GM19467 (cell line): ENCODE measurements at regions not wholly inside any gene's neighbourhood (a gene's known extent, or its start where the extent isn't known, plus 50 kb on each side); places are given as distances from the start of the nearest gene placed in this dataset.

Experiments
- ATAC-seq: cut with Tn5 transposase; IDR thresholded peaks from one replicate; pipeline ENCODE4 v1.9.1; 2021; ENCODE audit warnings: mild to moderate bottlenecking, moderate library complexity; ENCODE audit not compliant: unreplicated experiment

DNA sequence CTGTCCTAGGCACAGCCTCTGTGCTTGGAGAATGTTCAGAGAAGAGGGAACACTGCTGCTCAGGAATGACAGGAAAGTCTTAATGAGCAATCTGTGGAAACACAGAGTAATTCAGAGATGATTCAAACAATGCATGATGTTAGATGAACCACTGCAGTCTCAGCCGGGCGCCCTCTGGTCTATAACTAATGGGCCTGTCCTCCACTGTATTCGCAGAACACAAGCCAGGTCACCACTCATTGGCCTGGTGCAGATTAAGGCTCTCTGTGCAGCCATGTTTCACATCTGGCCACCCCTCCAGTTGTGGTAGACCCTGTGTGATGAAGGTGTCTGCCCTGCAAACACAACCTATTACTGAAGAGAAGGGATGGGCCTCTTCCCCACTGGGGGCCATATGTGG lies 281.7 kb upstream of the ROPN1 start:
- ATAC-seq = no peak

- no peak for ATAC-seq
Observed at GRCh38 chr3:124274051-124274450, 282.1 kb upstream of the ROPN1 start.

- no peak for ATAC-seq
Observed at GRCh38 chr3:124275412-124275811, 283.5 kb upstream of the ROPN1 start.

- no peak for ATAC-seq
Observed at GRCh38 chr3:124276133-124276532, 284.2 kb upstream of the ROPN1 start.

- no peak for ATAC-seq
Observed at GRCh38 chr3:124276539-124277143, 284.7 kb upstream of the ROPN1 start.

DNA sequence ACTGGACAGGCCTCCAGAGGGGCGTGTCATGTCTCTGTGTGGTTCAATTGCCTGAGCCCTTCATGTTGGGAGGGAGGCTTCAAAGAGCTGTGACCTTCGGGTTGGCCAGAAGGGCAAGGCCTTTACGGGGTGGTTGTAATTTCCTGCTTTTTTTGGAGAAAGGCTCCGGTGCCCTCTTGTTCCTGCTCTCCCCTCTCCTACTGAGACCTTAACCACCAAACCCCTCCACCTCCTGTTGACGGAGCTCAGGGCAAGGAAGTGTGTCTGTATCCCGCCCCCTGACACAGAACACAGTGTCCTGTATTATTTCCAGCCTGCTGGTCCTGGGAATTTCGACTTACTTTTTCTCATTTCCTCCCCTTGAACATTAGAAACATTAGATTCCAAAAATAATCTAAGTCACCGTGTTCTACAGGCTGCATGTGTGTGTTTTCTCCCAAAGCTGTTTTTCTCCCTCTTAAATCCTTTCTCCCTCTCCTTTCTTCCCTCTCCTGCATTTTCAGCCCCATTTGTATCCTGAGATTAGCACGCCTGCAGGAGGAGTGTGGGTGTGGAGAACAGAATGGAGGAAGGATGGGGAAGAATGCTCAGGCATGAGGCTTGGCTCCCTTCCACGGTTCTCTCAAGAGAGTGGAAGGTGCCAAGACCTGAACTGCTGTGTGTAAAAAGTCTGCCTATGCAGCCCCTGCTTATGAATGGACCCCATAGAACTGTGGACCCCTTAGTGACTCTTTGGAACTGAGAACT lies 285.4 kb upstream of the ROPN1 start:
- ATAC-seq = no peak

- ATAC-seq = no peak
Observed at GRCh38 chr3:124281453-124282316, 289.8 kb upstream of the ROPN1 start.

DNA sequence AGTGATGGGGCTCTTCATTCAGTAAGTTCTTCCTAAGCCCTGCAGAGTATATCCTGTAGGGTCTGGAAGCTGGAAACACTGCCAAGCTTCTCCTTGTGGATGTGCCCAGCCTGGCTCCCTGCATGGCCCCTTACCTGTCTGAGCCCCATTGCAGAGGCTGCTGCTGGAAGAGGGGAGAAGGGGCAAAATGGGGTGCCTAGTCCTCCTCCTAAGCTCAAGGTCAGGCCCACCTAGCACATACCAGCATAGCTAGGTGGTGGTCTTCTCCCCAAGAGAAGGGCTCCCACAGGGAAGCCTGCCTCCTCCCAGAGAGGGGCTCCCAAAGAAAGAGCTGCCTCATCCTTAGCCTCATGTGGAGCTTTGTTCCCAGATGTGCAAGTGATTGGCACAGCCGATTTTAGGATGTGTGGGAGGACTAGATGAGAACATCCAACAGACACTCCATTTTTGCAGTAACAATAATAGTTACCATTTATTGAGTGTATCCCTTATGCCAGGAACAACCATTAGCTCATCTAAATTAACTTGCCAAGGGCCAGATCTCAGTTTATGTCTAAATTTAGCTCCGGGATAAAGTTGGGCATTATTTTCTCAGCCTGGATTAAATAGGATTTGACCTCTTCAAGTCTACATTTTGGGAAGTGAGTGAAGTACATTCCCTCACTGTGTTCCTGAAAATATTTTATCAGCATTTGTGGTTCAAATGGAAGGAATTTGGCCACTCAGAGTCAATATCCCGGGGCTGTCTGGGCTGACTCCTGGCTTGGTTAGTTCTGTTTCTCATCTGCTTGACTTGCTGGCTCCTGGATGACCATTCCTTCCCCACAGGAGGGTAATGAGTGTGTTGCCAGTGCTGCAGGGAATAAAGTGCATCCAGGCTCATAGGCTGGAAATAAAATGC lies 291.1 kb upstream of the ROPN1 start:
- ATAC-seq = no peak

DNA sequence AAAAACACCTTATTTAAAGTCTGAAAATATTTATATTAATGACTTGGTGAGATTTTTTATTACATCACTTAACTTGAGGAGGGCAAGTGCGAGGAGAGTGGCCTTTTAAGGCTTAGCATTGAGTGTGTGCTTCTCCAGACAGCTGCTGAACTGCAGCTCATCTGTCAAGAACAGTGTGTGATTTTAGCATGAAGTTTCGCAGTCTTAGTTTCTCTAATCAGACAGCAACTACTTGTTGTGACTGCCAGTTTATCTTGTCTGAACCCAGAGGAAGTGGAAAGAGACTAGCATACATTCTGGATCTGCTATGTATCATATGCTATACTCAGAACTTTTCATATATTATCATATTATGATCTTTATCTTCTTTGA lies 291.7 kb upstream of the ROPN1 start:
- no peak for ATAC-seq

- no peak for ATAC-seq
Observed at GRCh38 chr3:124288996-124289395, 297.1 kb upstream of the ROPN1 start.

DNA sequence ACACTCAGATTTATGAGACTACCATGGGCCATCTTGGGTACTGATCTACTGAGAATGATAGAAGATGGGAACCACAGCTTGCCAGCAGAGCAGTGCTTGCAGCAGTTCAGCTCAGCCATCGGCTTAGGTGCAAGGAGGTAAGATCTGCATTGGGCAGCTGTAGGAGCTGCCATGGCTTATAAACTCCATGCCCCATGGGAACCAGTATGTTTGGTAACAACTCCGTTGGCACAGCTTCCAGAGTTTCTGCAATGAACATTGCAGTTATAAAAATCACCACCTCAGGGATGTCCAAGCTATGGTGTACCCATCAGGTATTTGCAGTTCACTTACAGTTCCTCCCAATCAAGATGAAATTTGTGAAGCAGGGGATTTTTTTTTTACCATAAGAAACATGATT lies 299.1 kb upstream of the ROPN1 start:
- ATAC-seq = no peak

DNA sequence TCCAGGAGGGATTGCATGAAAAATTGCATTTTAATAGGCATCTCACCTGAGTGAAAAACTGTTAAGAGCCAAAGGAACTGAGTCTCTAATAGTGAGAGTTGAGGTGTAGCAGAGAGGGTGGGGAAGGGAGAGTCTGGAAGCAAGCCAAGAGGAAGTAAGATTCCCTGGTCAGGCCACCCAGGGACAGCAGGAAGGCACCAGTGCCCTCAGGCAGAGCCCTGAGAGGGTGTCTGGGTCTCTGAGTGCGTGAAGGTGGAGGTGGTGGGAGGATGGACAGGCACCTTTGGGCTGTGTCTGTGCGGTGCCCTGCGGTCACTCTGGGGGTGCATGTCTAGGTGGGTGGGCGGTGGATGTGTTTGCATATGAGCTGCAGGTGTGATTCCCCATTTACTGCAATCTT lies 300.4 kb upstream of the ROPN1 start:
- no peak for ATAC-seq

GRCh38 chr3:124293584-124293983 lies 301.7 kb upstream of the ROPN1 start:
- ATAC-seq = no peak

GRCh38 chr3:124295362-124295761 lies 303.4 kb upstream of the ROPN1 start:
- no peak for ATAC-seq

DNA sequence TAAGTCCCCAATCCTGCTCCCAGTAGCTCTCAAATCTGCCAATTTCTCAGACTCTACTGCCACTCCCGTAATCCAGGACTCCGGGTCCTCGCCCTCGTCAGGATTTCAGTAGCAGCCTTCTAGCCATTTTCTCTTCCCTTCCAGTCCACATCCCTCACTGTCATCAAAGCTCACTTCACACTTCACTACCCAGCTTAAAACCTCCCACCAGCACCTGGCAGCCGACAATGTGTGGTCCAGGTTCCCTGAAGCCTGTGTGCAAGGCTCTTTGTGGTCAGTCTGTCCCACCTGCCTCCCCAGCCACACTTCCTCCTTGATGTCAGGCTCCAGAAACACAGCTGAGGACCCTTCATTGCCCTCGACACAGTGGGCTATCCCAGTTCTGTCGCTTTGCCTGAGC lies 304.5 kb upstream of the ROPN1 start:
- no peak for ATAC-seq

- no peak for ATAC-seq
Observed at GRCh38 chr3:124297062-124297980, 305.4 kb upstream of the ROPN1 start.

GRCh38 chr3:124298301-124298700 lies 306.4 kb upstream of the ROPN1 start:
- no peak for ATAC-seq

GRCh38 chr3:124298951-124299350 lies 307.0 kb upstream of the ROPN1 start:
- ATAC-seq = no peak

DNA sequence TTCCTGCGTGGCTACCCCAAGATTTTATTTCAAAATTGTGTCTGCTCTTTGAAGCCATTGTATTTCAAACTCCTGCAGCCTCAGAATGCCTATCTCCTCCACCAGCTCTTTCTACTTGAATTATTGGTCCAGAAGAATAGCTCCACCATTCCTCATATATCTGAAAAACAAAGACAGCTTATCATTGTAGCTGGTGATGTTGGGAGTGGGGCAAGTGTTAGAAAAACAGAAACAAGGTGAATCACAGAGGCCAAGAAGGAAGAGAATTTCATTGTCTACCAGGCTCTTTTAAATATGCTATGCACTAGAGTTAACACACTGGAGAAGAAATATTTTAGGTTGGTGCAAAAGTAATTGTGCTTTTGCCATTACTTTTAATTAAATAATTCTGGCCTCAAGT lies 307.9 kb upstream of the ROPN1 start:
- no peak for ATAC-seq

DNA sequence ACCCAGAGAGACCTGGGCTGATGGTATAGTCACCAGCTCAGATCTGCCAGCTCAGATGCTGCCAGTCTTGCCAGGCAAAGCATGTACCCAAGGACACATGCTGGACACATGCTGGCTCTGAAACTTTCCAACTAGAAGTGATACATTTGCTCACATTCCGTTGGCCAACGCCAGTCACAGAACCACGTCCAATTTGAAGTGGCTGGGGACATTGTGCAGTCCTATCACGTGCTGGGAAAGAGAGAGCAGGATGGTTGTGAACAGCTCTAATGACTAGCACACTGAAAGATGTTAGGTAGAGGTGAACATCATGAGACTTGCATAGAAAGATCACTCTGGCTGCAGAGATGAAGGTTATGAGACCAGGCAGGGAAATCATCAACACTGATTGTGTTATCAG lies 308.5 kb upstream of the ROPN1 start:
- no peak for ATAC-seq
